Muscle layer of colon (tissue), 2 donors: ENCODE measurements at regions not wholly inside any gene's neighbourhood (a gene's known extent, or its start where the extent isn't known, plus 50 kb on each side); places are given as distances from the start of the nearest gene placed in this dataset.

ENCODE experiments used
- H3K27ac ChIP-seq: one replicate; pipeline ENCODE4 v1.7.0; 2013; ENCODE audit warnings: low read depth, mild to moderate bottlenecking, low read length, moderate library complexity
- H3K27me3 ChIP-seq, 2 donors: one replicate each; pipeline ENCODE4 v1.7.0; 2013; ENCODE audit warnings: low read length in 2 of 2, mild to moderate bottlenecking in 2 of 2; ENCODE audit not compliant: insufficient read depth in 2 of 2, control insufficient read depth in 1 of 2
- H3K36me3 ChIP-seq: one replicate; pipeline ENCODE4 v1.7.0; 2013; ENCODE audit warnings: mild to moderate bottlenecking, low read length; ENCODE audit not compliant: insufficient read depth
- H3K4me1 ChIP-seq: one replicate; pipeline ENCODE4 v1.7.0; 2013; ENCODE audit warnings: mild to moderate bottlenecking, low read length; ENCODE audit not compliant: insufficient read depth
- H3K4me3 ChIP-seq, 2 donors: one replicate each; pipeline ENCODE4 v1.7.0; 2013; ENCODE audit warnings: low read length in 2 of 2, low read depth in 1 of 2, mild to moderate bottlenecking in 1 of 2, moderate library complexity in 1 of 2
- H3K9ac ChIP-seq: one replicate; pipeline ENCODE4 v1.7.0; 2013; ENCODE audit warnings: low read length
- H3K9me3 ChIP-seq: one replicate; pipeline ENCODE4 v1.7.0; 2013; ENCODE audit warnings: mild to moderate bottlenecking, low read length
- donor health status: abdominal sarcoma.
- donor health status: Adenocarcinoma of cecum.

- Histone ChIP-seq H3K9ac (no peak overlapping the region), H3K36me3 (no peaks in the 10 kb centered on the region), H3K27ac (no peak overlapping the region), H3K4me3 (no peak overlapping the region), H3K9me3 (no peaks in the 10 kb centered on the region), H3K27me3 (no peaks in the 10 kb centered on the region), H3K4me1 (peaks cover 4% of the 10 kb centered on the region)
Observed at GRCh38 chr21:28230559-28230958, 762.1 kb downstream of the LTN1 start.

DNA sequence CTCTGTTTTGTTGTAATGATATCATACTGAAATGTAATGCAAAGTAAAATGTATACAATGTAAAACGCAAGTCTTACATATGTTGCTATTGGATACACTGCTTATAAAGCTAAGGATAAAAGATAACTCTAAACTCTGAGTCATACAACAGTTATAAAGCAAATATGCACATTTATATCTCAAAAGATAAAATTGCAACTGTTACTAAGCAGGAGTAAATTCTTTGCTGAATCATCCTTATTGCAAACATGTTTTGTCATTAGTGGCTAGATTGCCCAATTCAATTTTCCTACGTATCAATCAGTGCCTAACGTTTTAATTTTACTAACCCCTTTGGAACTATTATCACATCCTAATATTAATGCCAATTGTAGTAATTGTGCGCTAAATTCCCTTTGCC lies 762.9 kb downstream of the LTN1 start:
- no peak overlapping the region for H3K27ac ChIP-seq

GRCh38 chr21:28228636-28228995 lies 764.1 kb downstream of the LTN1 start:
- Histone ChIP-seq H3K4me1 (peaks cover 4% of the 10 kb centered on the region), H3K36me3 (no peaks in the 10 kb centered on the region), H3K9me3 (no peaks in the 10 kb centered on the region), H3K27me3 (no peaks in the 10 kb centered on the region), H3K4me3 (no peak overlapping the region), H3K9ac (no peak overlapping the region), H3K27ac (no peak overlapping the region)

More for the DNA sequence above, 762.9 kb downstream of the LTN1 start:
- Histone ChIP-seq H3K4me1 (peaks cover 4% of the 10 kb centered on the region), H3K9ac (no peak overlapping the region), H3K4me3 (no peak overlapping the region), H3K36me3 (no peaks in the 10 kb centered on the region), H3K9me3 (no peaks in the 10 kb centered on the region), H3K27me3 (no peaks in the 10 kb centered on the region)

DNA sequence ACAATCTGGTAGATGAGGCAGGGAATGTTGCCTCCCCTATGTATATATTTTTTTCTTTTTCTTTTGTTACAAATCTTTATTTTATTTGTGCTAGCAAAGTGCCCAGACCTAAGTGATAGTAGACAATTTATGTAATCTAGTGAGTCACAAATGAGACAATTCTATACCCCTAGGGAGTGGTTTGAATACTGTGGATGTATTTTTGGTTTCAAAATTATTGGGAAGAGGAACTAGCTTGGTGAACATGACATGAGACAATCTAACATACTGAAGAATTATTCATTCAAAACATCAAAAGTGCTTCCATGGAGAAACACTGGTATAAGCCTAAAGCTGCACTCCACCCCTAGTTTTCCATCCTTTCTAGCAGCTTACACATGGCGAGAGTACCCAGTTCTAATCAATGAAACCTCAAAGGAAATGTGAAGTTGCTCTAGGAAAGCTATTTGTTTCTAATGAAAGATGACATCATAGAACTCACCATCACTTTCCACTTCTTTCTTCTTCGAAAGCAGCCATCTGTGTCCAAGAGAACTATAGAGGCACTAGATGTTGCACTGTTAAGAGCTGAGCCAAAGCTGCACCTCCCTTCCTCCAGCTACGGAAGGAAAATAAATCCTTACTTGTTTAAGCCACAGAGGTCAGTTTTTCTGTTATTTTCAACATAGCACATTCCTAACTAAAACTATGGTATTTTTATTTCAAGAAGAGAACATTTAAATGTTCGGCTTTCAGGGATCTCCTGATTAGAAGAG lies 764.6 kb downstream of the LTN1 start:
- Histone ChIP-seq H3K36me3 (no peaks in the 10 kb centered on the region), H3K9me3 (no peaks in the 10 kb centered on the region), H3K27me3 (no peaks in the 10 kb centered on the region), H3K4me1 (peaks cover 4% of the 10 kb centered on the region), H3K9ac (no peak overlapping the region), H3K27ac (no peak overlapping the region), H3K4me3 (no peak overlapping the region)

- Histone ChIP-seq H3K4me1 (peaks cover 4% of the 10 kb centered on the region), H3K4me3 (no peak overlapping the region), H3K9me3 (no peaks in the 10 kb centered on the region), H3K9ac (no peak overlapping the region), H3K36me3 (no peaks in the 10 kb centered on the region), H3K27me3 (no peaks in the 10 kb centered on the region), H3K27ac (no peak overlapping the region)
Observed at GRCh38 chr21:28226563-28226962, 766.1 kb downstream of the LTN1 start.

- Histone ChIP-seq H3K27me3 (no peaks in the 10 kb centered on the region), H3K27ac (no peak overlapping the region), H3K4me1 (peaks cover 4% of the 10 kb centered on the region), H3K4me3 (no peak overlapping the region), H3K36me3 (no peaks in the 10 kb centered on the region), H3K9me3 (no peaks in the 10 kb centered on the region), H3K9ac (no peak overlapping the region)
Observed at GRCh38 chr21:28224191-28224726, 768.4 kb downstream of the LTN1 start.

DNA sequence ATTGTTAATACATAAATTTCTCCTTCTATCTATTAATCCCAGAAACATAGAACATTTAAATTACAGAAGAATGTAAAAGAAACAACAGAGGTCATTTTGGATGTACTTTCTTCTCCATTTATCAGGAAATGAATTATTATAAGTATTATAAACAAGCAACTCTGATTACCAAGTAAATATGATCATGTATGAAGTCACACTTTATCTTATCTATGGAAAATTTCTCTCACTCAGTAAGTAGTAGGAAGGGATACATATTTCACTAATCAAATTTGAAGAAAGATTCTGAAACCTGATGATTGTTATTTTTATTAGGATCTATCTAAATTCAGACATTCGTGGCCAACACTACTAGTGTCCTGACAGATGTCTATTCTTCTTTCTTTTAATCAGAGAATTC lies 770.7 kb downstream of the LTN1 start:
- no peak overlapping the region for H3K27ac ChIP-seq

GRCh38 chr21:28220680-28221079 lies 772.0 kb downstream of the LTN1 start:
- Histone ChIP-seq H3K4me1 (no peaks in the 10 kb centered on the region), H3K9me3 (no peaks in the 10 kb centered on the region), H3K36me3 (no peaks in the 10 kb centered on the region), H3K27me3 (no peaks in the 10 kb centered on the region), H3K9ac (no peak overlapping the region), H3K4me3 (no peak overlapping the region), H3K27ac (no peak overlapping the region)

More for the DNA sequence above, 770.7 kb downstream of the LTN1 start:
- H3K4me1 ChIP-seq, result no peaks in the 10 kb centered on the region
- H3K9ac ChIP-seq, result no peak overlapping the region
- H3K9me3 ChIP-seq, result no peaks in the 10 kb centered on the region
- H3K27me3 ChIP-seq, result no peaks in the 10 kb centered on the region
- H3K4me3 ChIP-seq, result no peak overlapping the region
- H3K36me3 ChIP-seq, result no peaks in the 10 kb centered on the region

DNA sequence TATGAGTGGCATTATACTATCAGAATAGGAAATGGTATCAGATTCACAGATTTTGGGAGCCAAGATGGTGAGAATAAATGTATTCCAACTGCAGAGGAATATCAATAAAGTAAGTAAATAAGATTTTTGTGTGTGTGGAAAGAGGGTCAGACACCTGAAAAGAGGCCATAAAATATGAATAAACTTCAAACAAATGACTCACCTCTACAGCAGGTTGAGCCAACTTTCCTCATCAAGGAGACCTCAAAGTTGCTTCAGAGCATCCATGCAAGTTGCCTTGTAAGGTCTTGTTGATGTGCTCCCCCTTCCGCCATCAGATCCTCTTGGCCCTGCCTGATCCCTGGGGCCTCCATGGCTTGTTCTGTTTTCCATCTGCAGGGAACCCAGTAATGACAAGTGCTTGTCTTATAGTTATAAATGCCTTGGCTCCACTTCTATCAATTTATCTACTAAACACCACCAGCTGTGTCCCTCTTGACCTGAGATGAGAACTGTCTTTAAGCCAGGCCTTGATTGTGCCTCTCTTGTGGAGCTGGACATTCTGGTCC lies 775.6 kb downstream of the LTN1 start:
- H3K27ac ChIP-seq, result no peak overlapping the region
- no peaks in the 10 kb centered on the region for H3K27me3 ChIP-seq
- H3K9me3 ChIP-seq, result no peaks in the 10 kb centered on the region
- no peak overlapping the region for H3K4me3 ChIP-seq
- no peaks in the 10 kb centered on the region for H3K4me1 ChIP-seq
- H3K36me3 ChIP-seq, result no peaks in the 10 kb centered on the region
- H3K9ac ChIP-seq, result no peak overlapping the region

- no peaks in the 10 kb centered on the region for H3K9me3 ChIP-seq
- no peaks in the 10 kb centered on the region for H3K4me1 ChIP-seq
- no peak overlapping the region for H3K4me3 ChIP-seq
- no peak overlapping the region for H3K27ac ChIP-seq
- no peaks in the 10 kb centered on the region for H3K27me3 ChIP-seq
- H3K9ac ChIP-seq, result no peak overlapping the region
- H3K36me3 ChIP-seq, result no peaks in the 10 kb centered on the region
Observed at GRCh38 chr21:28215214-28215954, 777.3 kb downstream of the LTN1 start.

GRCh38 chr21:28214786-28215185 lies 777.9 kb downstream of the LTN1 start:
- no peaks in the 10 kb centered on the region for H3K36me3 ChIP-seq
- no peaks in the 10 kb centered on the region for H3K4me1 ChIP-seq
- H3K27me3 ChIP-seq, result no peaks in the 10 kb centered on the region
- H3K9ac ChIP-seq, result no peak overlapping the region
- no peaks in the 10 kb centered on the region for H3K9me3 ChIP-seq
- H3K4me3 ChIP-seq, result no peak overlapping the region
- no peak overlapping the region for H3K27ac ChIP-seq
